ENCODE measurements at regions not wholly inside any gene's neighbourhood (a gene's known extent, or its start where the extent isn't known, plus 50 kb on each side); places are given as distances from the start of the nearest gene placed in this dataset.

DNA sequence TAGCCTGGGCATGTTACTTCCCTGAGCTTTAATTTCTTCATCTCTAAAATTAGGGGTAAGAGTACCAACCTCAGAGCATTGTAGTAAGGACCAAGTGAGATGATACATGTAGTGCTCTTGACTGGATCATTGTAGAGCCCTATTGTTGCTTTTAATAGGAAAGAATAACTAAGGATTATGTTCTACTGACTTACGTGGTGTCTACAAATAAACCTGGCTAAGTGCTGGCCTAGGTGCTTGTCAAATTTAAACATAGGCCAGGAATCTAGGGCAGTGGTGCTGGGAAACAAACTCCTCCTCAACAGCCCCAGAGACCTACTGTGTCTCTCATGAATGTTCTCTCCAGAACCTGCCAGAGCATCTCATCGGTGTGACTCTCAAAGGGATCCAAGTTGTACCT, 69.4 kb downstream of the ABCC12 start:
- DNase-seq (ENCODE audit: low read depth) = no peak
- TF ChIP-seq POLR2A (IDR thresholded peaks at IDR 0.05; ENCODE audit: extremely low read depth, insufficient read length) (no peak), MYC (IDR thresholded peaks at IDR 0.05; ENCODE audit: low read depth, low read length) (no peak)
- TF ChIP-seq, protein P1, sequence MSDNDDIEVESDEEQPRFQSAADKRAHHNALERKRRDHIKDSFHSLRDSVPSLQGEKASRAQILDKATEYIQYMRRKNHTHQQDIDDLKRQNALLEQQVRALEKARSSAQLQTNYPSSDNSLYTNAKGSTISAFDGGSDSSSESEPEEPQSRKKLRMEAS (IDR thresholded peaks at IDR 0.05; ENCODE audit: low read depth, low read length) = no peak
- TF ChIP-seq, protein P2, sequence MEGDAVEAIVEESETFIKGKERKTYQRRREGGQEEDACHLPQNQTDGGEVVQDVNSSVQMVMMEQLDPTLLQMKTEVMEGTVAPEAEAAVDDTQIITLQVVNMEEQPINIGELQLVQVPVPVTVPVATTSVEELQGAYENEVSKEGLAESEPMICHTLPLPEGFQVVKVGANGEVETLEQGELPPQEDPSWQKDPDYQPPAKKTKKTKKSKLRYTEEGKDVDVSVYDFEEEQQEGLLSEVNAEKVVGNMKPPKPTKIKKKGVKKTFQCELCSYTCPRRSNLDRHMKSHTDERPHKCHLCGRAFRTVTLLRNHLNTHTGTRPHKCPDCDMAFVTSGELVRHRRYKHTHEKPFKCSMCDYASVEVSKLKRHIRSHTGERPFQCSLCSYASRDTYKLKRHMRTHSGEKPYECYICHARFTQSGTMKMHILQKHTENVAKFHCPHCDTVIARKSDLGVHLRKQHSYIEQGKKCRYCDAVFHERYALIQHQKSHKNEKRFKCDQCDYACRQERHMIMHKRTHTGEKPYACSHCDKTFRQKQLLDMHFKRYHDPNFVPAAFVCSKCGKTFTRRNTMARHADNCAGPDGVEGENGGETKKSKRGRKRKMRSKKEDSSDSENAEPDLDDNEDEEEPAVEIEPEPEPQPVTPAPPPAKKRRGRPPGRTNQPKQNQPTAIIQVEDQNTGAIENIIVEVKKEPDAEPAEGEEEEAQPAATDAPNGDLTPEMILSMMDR (IDR thresholded peaks at IDR 0.05; ENCODE audit: low read depth, low read length) = no peak

DNA sequence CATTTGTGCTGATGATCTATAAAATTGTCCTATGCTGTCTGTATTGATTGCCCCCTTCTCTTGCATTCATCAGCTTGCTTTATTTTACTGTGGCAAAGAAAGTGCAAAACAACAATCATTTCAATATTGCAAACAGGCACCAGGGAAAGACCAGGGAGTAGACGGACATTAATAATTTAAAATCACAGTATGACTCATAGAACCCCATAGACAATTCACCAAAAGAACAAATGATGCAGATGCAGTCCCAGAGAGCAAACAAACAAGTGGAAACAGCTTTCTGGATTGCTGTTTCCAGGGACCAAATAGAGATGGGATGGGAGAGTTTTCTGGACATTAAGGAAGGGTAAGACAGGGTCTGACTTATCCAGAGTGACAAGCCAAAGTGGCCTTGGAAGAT, 70.1 kb downstream of the ABCC12 start:
- DNase-seq (ENCODE audit: low read depth) = no peak
- no peak overlapping the region for H3K4me3 ChIP-seq (ENCODE audit: low read depth, low read length)
- TF ChIP-seq, protein P2 (IDR thresholded peaks at IDR 0.05; ENCODE audit: low read depth, low read length) = no peak
- no peak for TF ChIP-seq MYC (IDR thresholded peaks at IDR 0.05; ENCODE audit: low read depth, low read length)
- no peak for TF ChIP-seq POLR2A (IDR thresholded peaks at IDR 0.05; ENCODE audit: extremely low read depth, insufficient read length)
- TF ChIP-seq, protein P1 (IDR thresholded peaks at IDR 0.05; ENCODE audit: low read depth, low read length) = no peak

More for the DNA sequence above, 69.4 kb downstream of the ABCC12 start:
- no peak overlapping the region for H3K4me3 ChIP-seq (ENCODE audit: low read depth, low read length)

DNA sequence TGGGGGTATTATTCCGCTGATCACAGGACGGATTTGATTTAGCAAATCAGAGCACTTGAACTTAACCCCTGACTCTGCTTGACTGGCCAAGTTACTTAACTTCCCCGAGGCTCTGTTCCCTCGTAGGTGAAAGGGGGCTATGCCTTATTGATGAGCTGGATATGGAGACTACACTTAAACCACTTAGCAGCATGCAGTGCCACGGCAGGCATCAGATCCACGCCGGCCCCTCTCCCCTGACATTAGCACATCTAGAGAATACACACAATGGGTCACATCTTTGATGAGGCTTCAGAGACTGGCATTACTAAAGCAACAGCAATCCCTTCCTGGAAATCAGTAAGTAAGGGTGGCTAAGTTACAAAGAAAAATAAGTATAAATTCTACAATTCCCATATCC, 71.0 kb downstream of the ABCC12 start:
- DNase-seq (ENCODE audit: low read depth) = no peak
- no peak overlapping the region for H3K4me3 ChIP-seq (ENCODE audit: low read depth, low read length)
- TF ChIP-seq, protein P1 (IDR thresholded peaks at IDR 0.05; ENCODE audit: low read depth, low read length) = no peak
- TF ChIP-seq, protein P2 (IDR thresholded peaks at IDR 0.05; ENCODE audit: low read depth, low read length) = no peak
- no peak for TF ChIP-seq MYC (IDR thresholded peaks at IDR 0.05; ENCODE audit: low read depth, low read length)
- TF ChIP-seq POLR2A (IDR thresholded peaks at IDR 0.05; ENCODE audit: extremely low read depth, insufficient read length) = no peak

DNA sequence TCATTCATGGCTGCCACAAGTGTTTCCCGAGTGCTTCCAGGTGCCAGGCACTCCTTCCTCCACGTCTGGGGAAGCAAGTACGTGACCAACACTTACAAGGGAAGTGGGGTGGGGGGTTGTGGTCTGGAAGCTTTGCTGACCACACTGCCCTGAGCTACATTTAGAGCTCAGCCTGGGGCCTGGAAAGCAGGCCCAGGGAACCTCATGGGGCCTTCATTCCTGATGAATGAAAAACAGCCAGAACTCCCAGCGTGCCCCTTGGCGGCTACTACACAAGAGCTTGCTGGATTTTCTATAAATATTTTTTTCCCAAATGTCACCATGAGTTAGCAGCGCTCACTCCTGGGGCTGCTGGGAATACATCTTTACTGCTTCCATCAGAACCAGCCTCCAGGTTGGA, 73.3 kb downstream of the ABCC12 start:
- no peak for DNase-seq (ENCODE audit: low read depth)
- TF ChIP-seq MYC (IDR thresholded peaks at IDR 0.05; ENCODE audit: low read depth, low read length) (no peak), POLR2A (IDR thresholded peaks at IDR 0.05; ENCODE audit: extremely low read depth, insufficient read length) (no peak)
- TF ChIP-seq, protein P2 (IDR thresholded peaks at IDR 0.05; ENCODE audit: low read depth, low read length) = no peak
- TF ChIP-seq, protein P1 (IDR thresholded peaks at IDR 0.05; ENCODE audit: low read depth, low read length) = no peak
- no peak overlapping the region for H3K4me3 ChIP-seq (ENCODE audit: low read depth, low read length)

DNA sequence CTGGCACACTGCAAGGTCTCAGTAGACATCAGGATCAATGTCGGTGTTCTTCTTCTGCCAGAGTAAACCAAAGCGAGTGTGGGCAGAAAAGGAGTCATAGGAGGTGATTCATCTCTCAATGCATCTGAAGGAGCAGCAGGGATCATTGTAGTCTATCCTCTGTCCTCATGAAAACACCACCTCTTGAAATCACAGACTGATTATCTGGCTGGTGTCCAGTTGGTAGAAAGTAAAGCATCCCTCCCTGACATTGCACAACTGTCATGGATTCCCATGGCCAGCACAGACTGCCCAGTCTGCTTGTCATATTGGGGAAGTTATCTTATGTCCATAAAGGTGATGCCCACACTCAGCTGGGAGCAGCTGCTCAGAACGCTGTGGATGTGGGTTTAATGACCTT, 74.1 kb downstream of the ABCC12 start:
- DNase-seq (ENCODE audit: low read depth) = no peak
- TF ChIP-seq MYC (IDR thresholded peaks at IDR 0.05; ENCODE audit: low read depth, low read length) = no peak
- no peak overlapping the region for H3K4me3 ChIP-seq (ENCODE audit: low read depth, low read length)

DNA sequence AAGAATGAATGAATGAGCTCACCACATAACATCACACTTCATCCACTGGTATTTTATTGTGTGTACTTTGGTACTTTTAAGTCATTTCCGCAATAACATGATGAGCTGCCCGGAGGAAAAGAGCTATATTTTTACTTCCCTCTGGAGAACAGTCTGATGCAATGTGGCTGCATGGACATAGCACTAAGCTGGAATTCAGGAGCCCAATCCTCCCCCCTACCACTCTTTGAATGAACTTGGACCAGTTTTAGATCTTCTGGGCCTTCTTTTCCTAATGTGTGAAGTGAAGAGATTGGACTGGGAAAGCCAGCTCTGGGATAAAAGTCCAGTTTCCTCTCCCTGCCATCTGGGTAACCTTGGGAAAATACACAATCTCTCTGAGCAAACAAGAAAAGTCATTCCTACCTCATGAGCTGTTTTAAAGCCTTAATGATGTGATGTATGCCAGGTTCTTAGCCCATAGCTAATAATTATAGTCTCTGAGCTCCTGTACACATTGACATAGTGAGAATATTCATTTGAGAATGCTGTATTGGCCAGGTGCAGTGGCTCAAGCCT, 79.3 kb downstream of the ABCC12 start:
- H3K4me3 ChIP-seq (ENCODE audit: low read depth, low read length) = no peak overlapping the region
- no peak for DNase-seq (ENCODE audit: low read depth)
- TF ChIP-seq POLR2A (IDR thresholded peaks at IDR 0.05; ENCODE audit: extremely low read depth, insufficient read length) (no peak), MYC (IDR thresholded peaks at IDR 0.05; ENCODE audit: low read depth, low read length) (no peak)
- TF ChIP-seq, protein P2 (IDR thresholded peaks at IDR 0.05; ENCODE audit: low read depth, low read length) = no peak
- TF ChIP-seq, protein P1 (IDR thresholded peaks at IDR 0.05; ENCODE audit: low read depth, low read length) = no peak
